Activated naive CD8-positive, alpha-beta T cell (primary cell): ENCODE measurements at regions not wholly inside any gene's neighbourhood (a gene's known extent, or its start where the extent isn't known, plus 50 kb on each side); places are given as distances from the start of the nearest gene placed in this dataset.

Experiments
- H3K27ac Mint-ChIP-seq: one replicate; pipeline ENCODE4 v1.8.0; 2021; ENCODE audit warnings: mixed read lengths
- H3K27me3 Mint-ChIP-seq: one replicate; pipeline ENCODE4 v1.8.0; 2021; ENCODE audit warnings: mixed read lengths
- H3K36me3 Mint-ChIP-seq: one replicate; pipeline ENCODE4 v1.8.0; 2021; ENCODE audit warnings: mixed read lengths
- H3K4me1 Mint-ChIP-seq: one replicate; pipeline ENCODE4 v1.8.0; 2021; ENCODE audit warnings: low read depth, mixed read lengths
- H3K4me3 Mint-ChIP-seq: one replicate; pipeline ENCODE4 v1.8.0; 2021; ENCODE audit warnings: mild to moderate bottlenecking, mixed read lengths
- H3K9me3 Mint-ChIP-seq: one replicate; pipeline ENCODE4 v1.8.0; 2021; ENCODE audit warnings: low read depth, mixed read lengths

DNA sequence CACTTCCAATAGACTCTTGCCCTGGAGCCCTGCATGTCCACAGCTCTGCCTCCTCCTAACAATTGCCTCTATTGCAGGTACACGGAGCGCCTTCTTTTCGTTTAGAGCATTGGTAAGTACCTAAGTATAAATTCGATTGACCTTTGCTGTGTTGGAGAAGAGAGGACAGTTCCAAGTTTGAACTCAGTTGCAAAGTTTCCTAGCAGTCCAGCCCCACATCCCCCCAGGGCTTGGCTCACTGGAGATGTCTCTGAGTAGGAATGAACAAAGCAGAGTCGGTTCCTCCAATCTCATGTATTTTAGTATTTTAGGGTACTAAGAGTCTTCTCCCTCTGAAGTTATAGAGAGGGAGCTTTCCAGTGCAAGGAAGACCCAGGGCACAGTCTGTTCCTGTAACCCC, 238.9 kb upstream of the AJAP1 start:
- H3K4me1 Mint-ChIP-seq, result no peaks in the 10 kb centered on the region
- no peak overlapping the region for H3K4me3 Mint-ChIP-seq
- peaks cover 8% of the 10 kb centered on the region for H3K9me3 Mint-ChIP-seq
- H3K36me3 Mint-ChIP-seq, result no peaks in the 10 kb centered on the region
- H3K27me3 Mint-ChIP-seq, result peaks cover 10% of the 10 kb centered on the region
- no peak overlapping the region for H3K27ac Mint-ChIP-seq

DNA sequence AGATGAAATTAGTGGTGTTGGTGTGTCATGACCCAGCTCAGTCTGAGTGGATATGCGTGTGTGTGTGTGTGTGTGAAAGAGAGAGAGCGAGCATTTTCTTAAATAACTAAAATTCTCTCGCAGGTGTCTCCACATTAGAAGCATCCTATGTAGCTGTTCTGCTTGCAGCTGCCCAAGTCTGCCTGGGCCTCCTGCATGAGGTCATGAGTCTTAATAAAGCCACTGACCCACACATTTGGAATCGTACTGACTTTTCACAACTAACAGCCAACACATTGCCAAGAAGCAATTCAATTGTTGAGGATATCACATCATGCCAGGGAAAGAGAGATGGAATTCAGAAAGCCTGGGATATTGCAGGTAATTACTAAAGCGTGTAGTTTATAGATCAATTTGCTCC, 238.2 kb upstream of the AJAP1 start:
- Mint-ChIP-seq H3K9me3 (peaks cover 10% of the 10 kb centered on the region), H3K36me3 (no peaks in the 10 kb centered on the region), H3K4me3 (no peak overlapping the region), H3K4me1 (no peaks in the 10 kb centered on the region), H3K27ac (no peak overlapping the region), H3K27me3 (peaks cover 12% of the 10 kb centered on the region)

DNA sequence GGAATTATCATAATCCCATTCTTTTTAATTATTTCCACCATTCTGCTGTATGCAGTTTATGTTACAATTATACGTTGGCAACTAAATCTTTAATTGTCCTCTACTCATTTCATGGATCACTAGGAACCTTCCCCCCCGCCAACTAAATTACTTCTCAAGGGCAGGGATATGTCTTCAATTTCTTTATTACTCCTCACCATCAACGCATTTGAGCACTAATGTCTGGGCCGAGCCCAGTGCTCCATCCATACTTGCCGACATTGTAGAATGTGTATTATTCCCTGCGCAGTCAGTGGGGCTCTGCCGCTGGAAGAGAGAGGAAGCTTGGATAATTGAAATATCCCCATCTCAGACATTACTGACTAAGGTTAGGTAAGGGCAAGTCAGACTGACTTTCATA, 236.4 kb upstream of the AJAP1 start:
- no peak overlapping the region for H3K27ac Mint-ChIP-seq
- peaks cover 10% of the 10 kb centered on the region for H3K9me3 Mint-ChIP-seq
- H3K4me1 Mint-ChIP-seq, result no peaks in the 10 kb centered on the region
- H3K4me3 Mint-ChIP-seq, result no peak overlapping the region
- peaks cover 12% of the 10 kb centered on the region for H3K27me3 Mint-ChIP-seq
- no peaks in the 10 kb centered on the region for H3K36me3 Mint-ChIP-seq

DNA sequence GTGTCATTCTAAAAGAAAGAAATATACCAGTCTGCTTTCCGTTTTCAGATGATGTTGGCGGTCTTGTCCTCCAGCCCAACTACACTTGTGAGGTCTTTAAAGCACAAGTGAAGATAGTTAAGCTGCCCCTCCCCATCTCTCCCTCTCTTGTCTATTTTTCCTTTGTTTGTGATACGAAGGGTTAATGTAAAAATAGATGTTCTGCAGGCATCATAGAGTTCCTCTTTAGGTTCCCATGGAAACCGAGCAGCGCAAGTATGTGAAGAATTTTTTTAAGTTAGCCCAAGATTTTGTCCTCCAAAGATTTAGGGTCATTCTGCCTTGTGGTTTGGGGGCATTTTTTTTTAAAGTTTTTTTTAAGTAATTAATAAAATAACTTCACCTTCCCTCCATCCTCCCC, 232.4 kb upstream of the AJAP1 start:
- H3K9me3 Mint-ChIP-seq, result peaks cover 4% of the 10 kb centered on the region

DNA sequence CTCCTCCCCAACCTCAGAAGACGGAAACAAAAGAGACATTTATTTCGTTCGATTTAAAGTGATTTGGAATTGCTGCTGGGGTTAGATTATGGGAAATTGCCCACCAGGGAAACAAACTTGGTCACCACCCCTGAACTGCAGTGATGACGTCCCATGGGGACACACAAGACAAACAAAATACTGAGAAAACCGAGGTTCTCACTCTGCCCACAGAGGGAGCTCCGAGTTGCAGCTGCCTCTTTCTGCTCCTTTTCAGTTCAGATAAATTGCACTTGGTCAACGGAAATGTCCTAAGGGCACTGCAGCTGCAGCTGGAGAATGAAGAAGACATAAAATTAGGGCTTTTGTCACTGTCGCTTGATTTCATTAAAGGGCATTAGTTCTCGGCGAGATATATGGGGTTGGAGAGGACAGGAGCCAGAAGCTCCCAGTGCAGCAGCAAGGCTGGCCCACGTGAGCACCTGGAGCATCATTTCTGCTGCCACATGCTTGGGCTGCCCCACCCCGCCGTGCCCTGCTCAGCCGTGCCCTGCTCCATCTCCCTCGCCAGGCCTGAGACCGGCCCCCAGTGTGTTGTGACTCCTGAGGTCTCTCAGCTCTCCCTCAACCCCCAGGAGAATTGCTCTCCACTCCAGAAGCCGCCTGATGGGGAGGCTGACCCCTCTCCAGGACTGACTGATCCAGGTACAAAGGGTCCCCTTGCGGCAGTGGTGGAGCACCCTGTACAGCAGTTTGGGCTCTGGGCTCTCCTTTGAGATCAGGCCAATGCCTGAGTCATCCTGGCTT, 231.7 kb upstream of the AJAP1 start:
- Mint-ChIP-seq H3K36me3 (no peaks in the 10 kb centered on the region), H3K27me3 (peaks cover 7% of the 10 kb centered on the region), H3K27ac (no peak overlapping the region), H3K4me1 (no peaks in the 10 kb centered on the region), H3K4me3 (no peak overlapping the region), H3K9me3 (peaks cover 4% of the 10 kb centered on the region)

More for the DNA sequence above, 232.4 kb upstream of the AJAP1 start:
- peaks cover 8% of the 10 kb centered on the region for H3K27me3 Mint-ChIP-seq
- no peaks in the 10 kb centered on the region for H3K4me1 Mint-ChIP-seq
- H3K36me3 Mint-ChIP-seq, result no peaks in the 10 kb centered on the region
- no peak overlapping the region for H3K27ac Mint-ChIP-seq
- H3K4me3 Mint-ChIP-seq, result no peak overlapping the region

DNA sequence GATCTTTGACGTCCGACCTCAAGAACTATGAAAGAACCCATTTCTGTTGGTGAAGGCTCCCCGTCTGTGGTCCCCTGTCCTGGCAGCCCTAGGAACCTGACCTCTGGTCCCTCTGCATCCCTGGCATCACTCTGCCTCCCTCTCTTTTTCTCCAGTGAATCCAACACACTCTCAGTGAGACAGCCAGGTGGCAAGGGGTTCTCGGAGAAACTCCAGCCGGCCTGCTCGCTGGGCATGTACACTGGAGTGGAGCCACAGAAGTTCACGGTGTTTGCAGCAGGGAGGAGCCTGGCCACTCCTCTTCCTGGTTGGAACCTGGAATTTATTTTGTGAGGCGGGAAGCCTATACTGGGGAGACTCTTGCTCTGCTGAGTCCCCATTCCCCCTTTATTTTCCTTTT, 230.2 kb upstream of the AJAP1 start:
- Mint-ChIP-seq H3K4me1 (no peaks in the 10 kb centered on the region), H3K4me3 (no peak overlapping the region), H3K27ac (no peak overlapping the region), H3K27me3 (peaks cover 5% of the 10 kb centered on the region), H3K9me3 (peaks cover 4% of the 10 kb centered on the region), H3K36me3 (no peaks in the 10 kb centered on the region)

DNA sequence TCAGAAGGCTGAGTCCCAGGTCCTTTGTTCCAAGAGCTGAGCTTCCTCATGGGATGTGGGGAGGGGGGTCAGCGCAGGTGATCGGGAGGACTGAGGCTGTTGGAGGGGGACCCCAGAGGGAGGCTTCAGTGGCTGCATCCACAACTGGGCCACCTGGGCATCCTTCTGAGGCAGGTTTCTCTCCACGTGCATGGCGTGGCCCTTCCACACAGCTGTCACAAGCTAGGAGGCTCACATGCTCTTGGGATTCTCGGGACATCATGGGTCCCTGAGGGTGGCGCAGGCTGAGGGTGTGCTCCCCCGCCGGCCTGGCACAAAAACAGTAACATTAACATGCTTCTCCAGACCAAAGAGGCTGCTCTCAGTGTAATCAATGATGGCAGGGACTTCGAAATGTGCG, 229.6 kb upstream of the AJAP1 start:
- H3K9me3 Mint-ChIP-seq, result peaks cover 4% of the 10 kb centered on the region
- no peaks in the 10 kb centered on the region for H3K4me1 Mint-ChIP-seq
- H3K27ac Mint-ChIP-seq, result no peak overlapping the region
- no peak overlapping the region for H3K4me3 Mint-ChIP-seq
- H3K36me3 Mint-ChIP-seq, result no peaks in the 10 kb centered on the region
- H3K27me3 Mint-ChIP-seq, result peaks cover 3% of the 10 kb centered on the region

DNA sequence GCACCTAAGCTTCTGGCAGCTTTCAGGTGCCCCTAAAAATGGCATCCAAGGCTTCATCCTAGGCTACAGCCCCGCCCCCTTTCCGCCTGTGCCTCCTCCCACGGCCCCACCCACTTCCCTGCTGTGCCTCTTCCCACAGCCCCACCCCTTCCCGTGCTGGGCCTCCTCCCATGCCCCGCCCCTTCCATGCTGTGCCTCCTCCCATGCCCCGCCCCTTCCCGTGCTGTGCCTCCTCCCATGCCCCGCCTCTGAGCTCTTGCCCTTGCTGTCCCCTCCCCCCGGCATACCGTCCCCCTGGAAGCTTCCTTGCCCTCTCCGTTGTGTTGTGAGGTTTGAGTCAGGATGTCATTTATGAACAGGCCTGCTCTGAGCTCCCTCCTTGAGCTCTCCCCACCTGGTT, 228.5 kb upstream of the AJAP1 start:
- no peak overlapping the region for H3K27ac Mint-ChIP-seq
- no peaks in the 10 kb centered on the region for H3K9me3 Mint-ChIP-seq
- no peak overlapping the region for H3K4me3 Mint-ChIP-seq
- H3K4me1 Mint-ChIP-seq, result no peaks in the 10 kb centered on the region
- H3K36me3 Mint-ChIP-seq, result no peaks in the 10 kb centered on the region
- H3K27me3 Mint-ChIP-seq, result no peaks in the 10 kb centered on the region

DNA sequence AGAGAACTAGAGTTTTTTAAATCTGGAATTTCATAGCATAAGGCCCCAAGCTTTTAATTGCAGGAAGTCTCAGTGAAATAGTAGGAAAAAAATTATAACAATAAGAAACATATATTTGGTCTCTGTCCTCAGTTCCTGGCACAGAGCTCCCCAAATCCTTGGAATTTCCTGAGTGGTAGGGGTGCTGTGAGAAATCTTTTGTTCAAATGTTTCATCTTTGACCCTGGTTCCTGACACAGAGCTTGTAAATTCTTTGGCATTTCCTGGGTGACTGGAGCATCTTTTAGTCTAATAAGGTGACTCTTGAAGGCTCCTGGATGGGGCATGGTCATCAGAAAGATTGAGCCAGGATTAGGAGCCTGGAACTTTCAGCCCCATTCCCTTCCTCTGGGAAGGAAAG, 225.7 kb upstream of the AJAP1 start:
- H3K9me3 Mint-ChIP-seq, result no peaks in the 10 kb centered on the region
- H3K27me3 Mint-ChIP-seq, result no peaks in the 10 kb centered on the region
- no peaks in the 10 kb centered on the region for H3K36me3 Mint-ChIP-seq
- H3K4me1 Mint-ChIP-seq, result no peaks in the 10 kb centered on the region
- H3K4me3 Mint-ChIP-seq, result no peak overlapping the region
- no peak overlapping the region for H3K27ac Mint-ChIP-seq

DNA sequence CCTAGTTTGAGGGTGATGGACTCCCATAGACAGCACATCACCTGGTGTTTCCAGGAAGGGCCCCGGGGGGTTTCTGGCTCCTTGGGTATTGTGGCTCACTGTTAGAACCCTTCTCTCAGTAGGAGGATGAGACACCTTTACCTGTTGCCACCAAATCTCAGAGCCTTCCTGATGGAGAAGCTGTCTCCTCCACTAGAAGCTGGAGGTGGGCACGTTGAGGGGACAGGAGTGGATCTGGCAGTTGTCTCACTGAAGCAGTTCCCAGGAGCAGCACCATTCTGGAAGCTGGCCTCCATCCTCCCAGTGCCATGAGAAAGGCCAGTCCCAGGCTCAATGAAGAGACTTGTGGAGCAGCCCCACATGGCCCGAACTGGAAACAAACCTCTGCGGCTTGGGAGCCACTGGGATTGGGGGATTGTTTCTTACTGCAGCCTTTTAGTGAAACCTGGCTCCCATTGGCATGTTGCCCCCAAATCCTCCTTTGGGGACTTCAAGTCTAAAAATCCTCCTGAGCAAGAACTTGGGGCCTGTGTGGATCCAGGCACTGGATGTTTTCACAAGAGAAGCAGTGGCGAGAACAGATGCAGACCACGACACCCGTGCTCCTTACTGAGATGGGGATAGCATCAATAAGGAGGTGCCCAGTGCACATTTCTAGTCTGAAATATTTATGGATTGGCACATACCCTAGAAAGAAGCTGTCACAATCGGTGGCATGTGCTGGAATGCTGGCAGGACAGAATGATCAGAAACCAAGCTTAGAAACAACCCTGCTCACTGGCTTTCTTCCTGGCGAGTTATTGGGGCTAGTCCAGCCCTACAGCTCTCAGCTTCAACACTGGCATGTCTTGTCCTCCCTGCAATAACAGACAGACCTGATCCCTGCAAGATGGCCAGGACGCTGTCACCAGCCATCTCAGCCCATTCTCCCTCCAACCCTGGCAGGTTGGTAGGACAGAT, 223.7 kb upstream of the AJAP1 start:
- Mint-ChIP-seq H3K4me3 (no peak overlapping the region), H3K4me1 (no peaks in the 10 kb centered on the region), H3K36me3 (no peaks in the 10 kb centered on the region), H3K27ac (no peak overlapping the region), H3K27me3 (peaks cover 5% of the 10 kb centered on the region), H3K9me3 (no peaks in the 10 kb centered on the region)

DNA sequence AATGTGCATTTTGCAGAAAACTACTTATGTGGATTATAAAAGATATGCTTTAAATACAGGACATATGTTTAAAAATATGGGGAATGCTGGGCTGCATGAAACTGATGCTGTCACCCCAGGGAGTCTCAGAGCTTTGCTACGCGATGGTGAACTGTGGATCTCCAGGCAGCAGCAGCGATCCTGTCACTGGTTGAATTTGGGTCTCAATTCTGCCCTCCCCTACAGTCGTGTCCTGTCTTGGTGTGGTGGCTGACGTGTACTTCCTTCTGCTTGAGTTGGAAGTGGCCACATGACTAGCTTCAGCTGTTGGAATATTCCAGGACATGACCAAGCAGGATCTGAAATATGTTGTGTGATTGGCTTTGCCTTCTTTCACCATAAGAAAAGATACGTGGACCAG, 222.9 kb upstream of the AJAP1 start:
- Mint-ChIP-seq H3K27ac (no peak overlapping the region), H3K4me3 (no peak overlapping the region), H3K36me3 (no peaks in the 10 kb centered on the region), H3K4me1 (no peaks in the 10 kb centered on the region), H3K27me3 (peaks cover 5% of the 10 kb centered on the region), H3K9me3 (no peaks in the 10 kb centered on the region)

DNA sequence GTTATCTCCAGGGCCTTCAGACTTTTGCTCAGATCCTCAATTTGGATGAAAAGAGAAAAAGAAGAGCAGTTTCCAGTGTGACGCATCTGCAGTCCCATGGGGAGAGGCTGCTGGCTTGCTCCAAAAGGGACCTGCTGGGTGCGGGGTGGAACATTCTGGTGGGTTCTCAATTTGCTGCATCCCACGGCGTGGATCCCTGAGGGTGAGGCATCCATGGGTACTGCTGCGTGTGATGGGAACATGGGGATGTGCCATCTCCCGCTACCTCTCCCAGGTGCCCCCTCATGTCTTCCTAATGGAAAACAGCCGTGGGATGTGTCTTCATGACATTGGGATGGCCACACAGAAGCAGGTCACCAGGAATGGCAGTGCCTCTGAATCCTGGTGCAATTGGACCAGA, 221.3 kb upstream of the AJAP1 start:
- H3K36me3 Mint-ChIP-seq, result no peaks in the 10 kb centered on the region
- no peak overlapping the region for H3K27ac Mint-ChIP-seq
- H3K27me3 Mint-ChIP-seq, result peaks cover 5% of the 10 kb centered on the region
- no peaks in the 10 kb centered on the region for H3K9me3 Mint-ChIP-seq
- no peaks in the 10 kb centered on the region for H3K4me1 Mint-ChIP-seq
- H3K4me3 Mint-ChIP-seq, result no peak overlapping the region

DNA sequence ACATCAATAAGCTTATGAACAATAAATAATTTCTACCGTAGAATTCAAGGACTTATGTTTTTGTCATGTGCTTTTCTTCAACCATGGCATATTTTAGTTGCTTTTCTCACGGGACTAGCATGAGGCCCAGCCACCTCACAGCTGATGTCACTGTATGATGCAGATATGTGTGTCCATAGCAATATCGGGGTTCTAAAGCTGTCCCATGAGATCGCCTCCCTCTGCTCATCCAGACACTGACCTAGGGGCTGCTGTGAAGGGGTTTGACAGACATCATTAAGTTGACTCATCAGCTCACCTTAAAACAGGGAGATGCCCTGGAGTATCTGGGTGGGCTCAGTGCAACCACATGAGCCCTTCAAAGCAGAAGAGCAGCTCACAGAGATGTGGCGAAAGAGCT, 210.3 kb upstream of the AJAP1 start:
- peaks cover 12% of the 10 kb centered on the region for H3K27me3 Mint-ChIP-seq
- H3K4me1 Mint-ChIP-seq, result no peaks in the 10 kb centered on the region
- no peak overlapping the region for H3K27ac Mint-ChIP-seq
- H3K9me3 Mint-ChIP-seq, result no peaks in the 10 kb centered on the region
- H3K36me3 Mint-ChIP-seq, result no peaks in the 10 kb centered on the region
- H3K4me3 Mint-ChIP-seq, result no peak overlapping the region

DNA sequence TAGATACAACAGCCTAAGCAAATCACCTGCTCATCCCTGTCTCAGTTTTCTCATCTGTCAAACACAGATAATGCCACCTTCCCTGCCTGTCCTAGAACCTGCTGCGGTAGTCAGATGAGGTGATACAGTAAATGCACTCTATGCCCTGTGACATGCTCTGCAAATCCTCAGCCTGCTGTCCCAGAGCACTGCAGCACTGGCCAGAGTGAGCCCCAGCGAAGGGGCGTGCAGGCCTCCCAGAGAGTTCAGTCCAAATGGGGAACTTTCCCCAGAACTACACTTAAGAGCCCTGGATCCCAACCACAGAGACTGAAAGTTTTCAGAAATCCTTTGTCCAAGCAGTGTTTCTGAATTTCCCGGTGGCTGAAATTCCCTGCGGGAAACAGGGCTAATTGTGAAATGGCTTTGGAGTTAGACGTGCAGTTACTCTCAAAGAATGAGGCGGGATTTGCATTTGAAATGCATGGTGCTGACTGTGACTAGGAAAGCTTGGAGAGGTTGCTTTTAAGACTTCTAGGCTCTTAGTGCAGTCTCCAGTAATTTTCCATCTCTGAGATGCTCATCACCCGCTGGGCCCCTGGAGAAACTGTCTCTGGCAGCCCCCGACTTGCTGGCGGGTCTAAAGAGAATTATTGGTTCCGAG, 206.5 kb upstream of the AJAP1 start:
- H3K9me3 Mint-ChIP-seq, result no peaks in the 10 kb centered on the region
- no peaks in the 10 kb centered on the region for H3K36me3 Mint-ChIP-seq
- H3K27ac Mint-ChIP-seq, result no peak overlapping the region
- no peaks in the 10 kb centered on the region for H3K4me1 Mint-ChIP-seq
- peaks cover 13% of the 10 kb centered on the region for H3K27me3 Mint-ChIP-seq
- no peak overlapping the region for H3K4me3 Mint-ChIP-seq

DNA sequence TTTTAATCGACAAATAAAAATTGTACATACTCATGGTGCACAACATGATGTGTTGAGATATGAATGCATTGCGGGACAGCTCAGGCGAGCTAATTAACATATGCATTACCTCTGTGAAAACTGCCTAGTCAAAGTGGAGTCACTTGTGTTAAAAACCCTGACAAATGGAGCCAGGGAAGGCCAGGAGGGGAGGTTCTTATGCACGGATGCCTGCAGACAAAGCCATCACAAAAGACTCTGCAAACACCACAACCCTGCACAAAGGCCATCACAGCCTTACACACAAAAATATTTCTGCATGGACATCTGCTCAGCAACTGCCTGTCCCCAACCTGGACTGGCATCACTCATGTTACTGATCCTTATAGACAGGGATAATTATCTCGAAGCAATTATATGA, 204.4 kb upstream of the AJAP1 start:
- Mint-ChIP-seq H3K9me3 (no peaks in the 10 kb centered on the region), H3K36me3 (no peaks in the 10 kb centered on the region), H3K27ac (no peak overlapping the region), H3K4me3 (no peak overlapping the region), H3K4me1 (no peaks in the 10 kb centered on the region), H3K27me3 (peaks cover 8% of the 10 kb centered on the region)
